AG04449 (cell line): ENCODE measurements at regions not wholly inside any gene's neighbourhood (a gene's known extent, or its start where the extent isn't known, plus 50 kb on each side); places are given as distances from the start of the nearest gene placed in this dataset.

Experiments
- CTCF ChIA-PET: fragments of 350-600 bp; formaldehyde crosslinking; extraction: SDS; loops from one replicate; lab custom pipeline; 2021; ENCODE audit warnings: antibody characterized with exemption; lab: Yijun Ruan, JAX
- POLR2A ChIA-PET: fragments of 400-600, 350-600 bp; formaldehyde crosslinking; extraction: SDS; loops from one replicate; lab custom pipeline; 2020; ENCODE audit warnings: antibody characterized with exemption, inconsistent platforms; lab: Yijun Ruan, JAX
- DNase-seq: peaks from one replicate; pipeline ENCODE4 v3.0.0-alpha.2; 2010; ENCODE audit warnings: low read depth, low spot score
- H3K4me3 ChIP-seq: 2 replicates; pipeline ENCODE4 v1.5.1; 2011; ENCODE audit warnings: low read depth, mild to moderate bottlenecking, control low read depth, low read length
- CTCF ChIP-seq: IDR thresholded peaks from one replicate; pipeline ENCODE4 v1.5.1; 2011; ENCODE audit warnings: mild to moderate bottlenecking, moderate library complexity, low read length, control low read depth, inconsistent platforms; ENCODE audit not compliant: insufficient read depth; ENCODE audit errors: missing control alignments

GRCh38 chr7:63077841-63078240 is 920.8 kb upstream of the ZNF722 start:
- ChIA-PET POLR2A (no interaction called here), CTCF (no interaction called here)
- DNase-seq: no peak

GRCh38 chr7:63080406-63080805 is 918.2 kb upstream of the ZNF722 start:
- TF ChIP-seq CTCF: no peak
- H3K4me3 ChIP-seq: no peak overlapping the region
- no peak for DNase-seq
- ChIA-PET POLR2A (no interaction called here), CTCF (no interaction called here)

More at GRCh38 chr7:63077841-63078240, 920.8 kb upstream of the ZNF722 start:
- no peak for TF ChIP-seq CTCF
- H3K4me3 ChIP-seq: no peak overlapping the region

GRCh38 chr7:63080831-63081230 is 917.8 kb upstream of the ZNF722 start:
- DNase-seq: no peak
- no peak overlapping the region for H3K4me3 ChIP-seq
- ChIA-PET POLR2A (no interaction called here), CTCF (no interaction called here)
- TF ChIP-seq CTCF: no peak

GRCh38 chr7:63087575-63088190 is 911.0 kb upstream of the ZNF722 start:
- CTCF ChIA-PET: no interaction called here
- no peak for TF ChIP-seq CTCF
- POLR2A ChIA-PET: no interaction called here
- no peak overlapping the region for H3K4me3 ChIP-seq
- DNase-seq: no peak

- ChIA-PET POLR2A (no interaction called here), CTCF (no interaction called here)
- DNase-seq: no peak
- H3K4me3 ChIP-seq: no peak overlapping the region
- no peak for TF ChIP-seq CTCF
Observed at GRCh38 chr7:63092951-63093350, 905.7 kb upstream of the ZNF722 start.

GRCh38 chr7:63093481-63093880 is 905.2 kb upstream of the ZNF722 start:
- no peak for DNase-seq
- ChIA-PET CTCF (no interaction called here), POLR2A (no interaction called here)
- TF ChIP-seq CTCF: no peak
- no peak overlapping the region for H3K4me3 ChIP-seq
